Endothelial cell of umbilical vein (primary cell): ENCODE measurements at regions not wholly inside any gene's neighbourhood (a gene's known extent, or its start where the extent isn't known, plus 50 kb on each side); places are given as distances from the start of the nearest gene placed in this dataset.

Experiments used
- BruUV-seq: library from RNA; stranded (reverse); fragments of 400-500 nt; replicated peaks from 2 replicates; lab custom pipeline; 2021; lab: Mats Ljungman, UMichigan
- CTCF ChIA-PET: fragments of 300-600, 350-600 bp; sonication (Branson Sonifier 250); formaldehyde crosslinking; loops from one replicate; lab custom pipeline; 2021; ENCODE audit warnings: antibody characterized with exemption, inconsistent platforms; lab: Charles Lee
- POLR2A ChIA-PET: fragments of 300-600, 350-600 bp; sonication (Branson Sonifier 250); formaldehyde crosslinking; loops from one replicate; lab custom pipeline; 2021; ENCODE audit warnings: antibody characterized with exemption, inconsistent platforms; lab: Charles Lee
- DNase-seq: peaks from one replicate; pipeline ENCODE4 v3.0.0-alpha.2; 2011; ENCODE audit warnings: low read depth, low spot score
- FAIRE-seq: peaks from 2 replicates; lab custom pipeline; 2011; peaks lifted over from hg19 to GRCh38; lab: Jason Lieb, UNC
- H2AFZ ChIP-seq: 2 replicates; pipeline ENCODE4 v1.6.0; 2012; ENCODE audit warnings: low read depth, low read length, control low read depth, inconsistent platforms
- H3K27ac ChIP-seq: 2 replicates; pipeline ENCODE4 v1.5.1; 2011; ENCODE audit warnings: low read depth, mild to moderate bottlenecking, control low read depth, low read length, moderate library complexity; ENCODE audit not compliant: insufficient read depth
- H3K27me3 ChIP-seq, 2 experiments: 2 replicates each; pipeline versions ENCODE4 v1.6.0 to v1.6.1; 2011; ENCODE audit warnings: low read length in 2 of 2, mixed read lengths in 1 of 2; ENCODE audit not compliant: control insufficient read depth in 2 of 2, insufficient read depth in 2 of 2
- H3K36me3 ChIP-seq, 2 experiments: 2 replicates in 1 of 2; 3 replicates in 1 of 2; pipeline ENCODE4 v1.5.1; 2011; ENCODE audit warnings: low read length in 2 of 2, mild to moderate bottlenecking in 1 of 2, moderate library complexity in 1 of 2; ENCODE audit not compliant: control insufficient read depth in 2 of 2, insufficient read depth in 2 of 2; ENCODE audit errors: extremely low read depth in 1 of 2
- H3K4me1 ChIP-seq: 3 replicates; pipeline ENCODE4 v1.5.1; 2011; ENCODE audit warnings: mild to moderate bottlenecking, low read length; ENCODE audit not compliant: control insufficient read depth, insufficient read depth; ENCODE audit errors: extremely low read depth
- H3K4me2 ChIP-seq: 2 replicates; pipeline ENCODE4 v1.6.1; 2011; ENCODE audit warnings: low read length, control low read depth, mixed read lengths; ENCODE audit not compliant: insufficient read depth
- H3K4me3 ChIP-seq, 3 experiments: fragments of 200-600 bp in 1 of 3; sonication (generic), shearing (Covaris generic) in 1 of 3; replicated peaks in 1 of 3; 2 replicates each; pipeline ENCODE4 v1.5.1; 2011 to 2016; ENCODE audit warnings: control low read depth in 3 of 3, low read length in 3 of 3, mild to moderate bottlenecking in 2 of 3, inconsistent platforms in 1 of 3, low read depth in 1 of 3, moderate library complexity in 1 of 3; ENCODE audit not compliant: insufficient read depth in 1 of 3
- H3K79me2 ChIP-seq: 2 replicates; pipeline ENCODE4 v1.6.0; 2012; ENCODE audit warnings: low read length, inconsistent platforms; ENCODE audit not compliant: control insufficient read depth, insufficient read depth
- H3K9ac ChIP-seq: replicated peaks from 2 replicates; pipeline ENCODE3; 2011; ENCODE audit warnings: low read length, control low read depth; ENCODE audit not compliant: insufficient read depth; ENCODE audit errors: extremely low read depth
- H3K9me1 ChIP-seq: replicated peaks from 3 replicates; pipeline ENCODE4 v1.6.0; 2011; ENCODE audit warnings: mild to moderate bottlenecking, low read length; ENCODE audit not compliant: control insufficient read depth, insufficient read depth; ENCODE audit errors: extremely low read depth
- H3K9me3 ChIP-seq: replicated peaks from 2 replicates; pipeline ENCODE4 v1.5.1; 2012; ENCODE audit warnings: low read length, inconsistent platforms; ENCODE audit not compliant: control insufficient read depth, insufficient read depth
- H4K20me1 ChIP-seq: replicated peaks from 2 replicates; pipeline ENCODE3; 2011; ENCODE audit warnings: mild to moderate bottlenecking, low read length; ENCODE audit not compliant: control insufficient read depth, insufficient read depth; ENCODE audit errors: extremely low read depth
- EZH2 ChIP-seq: IDR thresholded peaks from 2 replicates; pipeline ENCODE4 v1.6.1; 2012; ENCODE audit warnings: borderline replicate concordance, low read depth, mild to moderate bottlenecking, moderate library complexity, low read length, inconsistent platforms; ENCODE audit not compliant: severe bottlenecking
- FOS ChIP-seq: IDR thresholded peaks from 2 replicates; pipeline ENCODE4 v1.6.1; 2011; ENCODE audit warnings: mild to moderate bottlenecking, low read length, moderate library complexity, borderline replicate concordance; ENCODE audit not compliant: insufficient read depth
- GATA2 ChIP-seq: IDR thresholded peaks from 2 replicates; pipeline ENCODE4 v1.7.0; 2011; ENCODE audit warnings: low read depth, mild to moderate bottlenecking, moderate library complexity, mixed read lengths, low read length; ENCODE audit not compliant: insufficient read length, insufficient read depth
- JUN ChIP-seq: IDR thresholded peaks from 2 replicates; pipeline ENCODE4 v1.6.1; 2011; ENCODE audit warnings: borderline replicate concordance, low read depth; ENCODE audit not compliant: insufficient read length, insufficient read depth
- MAX ChIP-seq: IDR thresholded peaks from 2 replicates; pipeline ENCODE4 v1.6.1; 2011; ENCODE audit not compliant: insufficient read depth, insufficient read length
- MYC ChIP-seq: IDR thresholded peaks from one replicate; pipeline ENCODE4 v1.6.1; 2011; ENCODE audit warnings: mild to moderate bottlenecking, low read depth, low read length
- POLR2A ChIP-seq: IDR thresholded peaks from 2 replicates; pipeline ENCODE4 v1.6.1; 2012; ENCODE audit warnings: low read depth, mild to moderate bottlenecking, control low read depth, low read length
- POLR2AphosphoS5 ChIP-seq: IDR thresholded peaks from 2 replicates; pipeline ENCODE4 v1.6.1; 2012; ENCODE audit warnings: low read depth, mild to moderate bottlenecking, control low read depth, low read length, moderate library complexity; ENCODE audit not compliant: insufficient read depth
- dilution Hi-C: fragments of 300-500 bp; cut with MboI; formaldehyde crosslinking; loops from one replicate; pipeline ENCODE4 v1.15.0; 2019; ENCODE audit warnings: low sequenced_read_pairs; ENCODE audit not compliant: extremely low pct_ligation_motif_present
- intact Hi-C: fragments of 100-400 bp; cut with micrococcal nuclease; formaldehyde crosslinking; loops from one replicate; pipeline ENCODE4 v1.10.0; 2022
- TF ChIP-seq, protein P1 (sequence below), 2 donors: IDR thresholded peaks; 1 replicate in 1 of 2; 2 replicates in 1 of 2; pipeline ENCODE4 v1.5.1; 2011; ENCODE audit warnings: low read length in 2 of 2, mild to moderate bottlenecking in 2 of 2, moderate library complexity in 2 of 2, control low read depth in 1 of 2, inconsistent platforms in 1 of 2, low read depth in 1 of 2; ENCODE audit not compliant: insufficient read depth in 1 of 2; ENCODE audit errors: extremely low read depth in 1 of 2

DNA sequence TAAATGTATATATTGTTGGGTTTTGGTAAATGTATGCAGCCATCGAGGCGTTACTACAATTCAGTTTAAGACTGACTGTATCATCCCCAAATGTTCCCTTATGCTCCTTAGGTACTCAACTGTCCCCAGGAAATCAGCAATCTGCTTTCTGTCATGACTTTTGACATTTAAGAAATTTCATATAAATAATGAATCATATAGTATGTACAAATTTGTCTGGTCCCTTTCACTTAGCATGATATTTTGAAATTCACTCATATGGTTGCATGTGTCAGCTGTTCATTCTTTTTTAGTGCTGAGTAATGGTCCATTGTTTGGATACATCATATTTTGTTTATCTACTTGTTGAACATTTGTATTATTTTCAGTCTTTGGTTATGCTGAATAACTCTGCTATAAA lies 218.8 kb downstream of the C4orf33 start:
- no peaks in the 10 kb centered on the region for H3K36me3 ChIP-seq
- no peaks in the 10 kb centered on the region for H3K9me3 ChIP-seq
- intact Hi-C loops (no loop called here), dilution Hi-C loops (no loop called here)
- no peaks in the 10 kb centered on the region for H3K4me1 ChIP-seq
- no peak overlapping the region for H3K4me2 ChIP-seq
- H3K79me2 ChIP-seq = no peaks in the 10 kb centered on the region
- TF ChIP-seq MAX = no peak
- TF ChIP-seq, protein P1, sequence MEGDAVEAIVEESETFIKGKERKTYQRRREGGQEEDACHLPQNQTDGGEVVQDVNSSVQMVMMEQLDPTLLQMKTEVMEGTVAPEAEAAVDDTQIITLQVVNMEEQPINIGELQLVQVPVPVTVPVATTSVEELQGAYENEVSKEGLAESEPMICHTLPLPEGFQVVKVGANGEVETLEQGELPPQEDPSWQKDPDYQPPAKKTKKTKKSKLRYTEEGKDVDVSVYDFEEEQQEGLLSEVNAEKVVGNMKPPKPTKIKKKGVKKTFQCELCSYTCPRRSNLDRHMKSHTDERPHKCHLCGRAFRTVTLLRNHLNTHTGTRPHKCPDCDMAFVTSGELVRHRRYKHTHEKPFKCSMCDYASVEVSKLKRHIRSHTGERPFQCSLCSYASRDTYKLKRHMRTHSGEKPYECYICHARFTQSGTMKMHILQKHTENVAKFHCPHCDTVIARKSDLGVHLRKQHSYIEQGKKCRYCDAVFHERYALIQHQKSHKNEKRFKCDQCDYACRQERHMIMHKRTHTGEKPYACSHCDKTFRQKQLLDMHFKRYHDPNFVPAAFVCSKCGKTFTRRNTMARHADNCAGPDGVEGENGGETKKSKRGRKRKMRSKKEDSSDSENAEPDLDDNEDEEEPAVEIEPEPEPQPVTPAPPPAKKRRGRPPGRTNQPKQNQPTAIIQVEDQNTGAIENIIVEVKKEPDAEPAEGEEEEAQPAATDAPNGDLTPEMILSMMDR (IDR thresholded peaks at IDR 0.05; ENCODE audit: extremely low read depth in 1 of 2, insufficient read depth in 1 of 2, low read depth in 1 of 2, low read length in 2 of 2) = no peak
- TF ChIP-seq EZH2 = no peak
- no peak for TF ChIP-seq POLR2A
- no peak for TF ChIP-seq FOS
- TF ChIP-seq POLR2AphosphoS5 = no peak
- TF ChIP-seq MYC = no peak
- no peak for TF ChIP-seq JUN
- no peak for TF ChIP-seq GATA2
- POLR2A ChIA-PET = no interaction called here
- no peak overlapping the region for H2AFZ ChIP-seq
- no peak overlapping the region for H3K9ac ChIP-seq
- H3K27ac ChIP-seq = no peak overlapping the region
- DNase-seq = no peak
- no peaks in the 10 kb centered on the region for H4K20me1 ChIP-seq
- H3K27me3 ChIP-seq = no peaks in the 10 kb centered on the region
- no peak overlapping the region for H3K4me3 ChIP-seq
- BruUV-seq = no TSS peak
- FAIRE-seq = no peak
- H3K9me1 ChIP-seq = no peaks in the 10 kb centered on the region
- CTCF ChIA-PET = no interaction called here
